ENCODE measurements at regions not wholly inside any gene's neighbourhood (a gene's known extent, or its start where the extent isn't known, plus 50 kb on each side); places are given as distances from the start of the nearest gene placed in this dataset.
"Not testable (repeated sequence)": the region's sequence is repeated elsewhere in the genome, so short reads cannot be mapped to it uniquely, and the experiment has no call there.

DNA sequence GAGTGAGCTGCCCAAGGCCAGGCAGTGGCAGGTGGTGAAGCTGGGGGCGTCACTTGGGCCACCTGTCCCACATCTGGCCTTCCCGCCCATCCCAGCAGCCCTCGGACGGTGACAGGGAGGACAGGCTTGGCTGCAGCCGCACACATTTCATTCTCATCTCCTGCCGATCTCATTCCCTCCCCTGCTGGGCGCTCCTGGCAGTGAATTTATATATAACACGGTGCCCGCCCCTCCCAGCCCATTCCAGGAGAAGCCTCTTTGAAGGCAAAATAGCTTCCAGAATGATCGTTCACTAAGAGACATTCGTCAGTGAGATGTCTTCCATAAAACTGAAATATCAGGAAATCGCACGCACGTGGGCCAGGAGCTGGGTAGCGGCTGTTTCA is 861.3 kb downstream of the TBC1D22A start:
- no peak for DNase-seq

DNA sequence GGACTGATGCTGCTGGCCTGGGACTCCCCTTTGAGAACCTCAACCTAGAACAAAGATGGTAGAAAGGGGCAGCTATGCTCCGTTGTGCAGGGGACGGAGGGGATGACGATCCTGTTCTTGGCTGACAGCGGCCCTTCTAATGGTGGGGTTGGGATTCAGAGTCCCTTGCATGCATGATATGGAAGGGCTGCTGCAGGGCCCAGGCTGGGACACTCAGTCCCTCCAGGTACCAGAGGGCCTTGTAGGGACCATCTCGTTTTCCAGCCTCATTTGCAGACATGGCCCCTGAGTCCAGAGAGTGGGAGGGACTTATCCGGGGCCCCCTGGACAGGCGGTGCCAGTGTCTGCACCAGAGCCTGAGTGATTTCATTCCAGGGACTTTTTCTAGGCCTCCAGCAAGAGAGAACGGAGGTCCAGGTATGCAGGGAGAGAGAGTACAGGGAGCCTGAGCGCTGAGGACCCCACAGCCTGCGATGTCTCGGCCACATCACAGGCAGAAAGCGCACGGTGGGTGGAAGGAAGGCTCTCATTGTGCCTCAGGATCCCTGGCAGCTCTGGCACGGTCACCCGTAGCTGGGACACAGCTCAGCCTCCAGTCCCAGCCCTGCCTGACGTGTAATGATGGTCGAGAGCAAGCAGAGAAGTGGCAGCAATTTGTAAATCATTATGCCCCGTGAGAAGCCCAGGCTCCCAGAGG is 860.8 kb downstream of the TBC1D22A start:
- DNase-seq: no peak

DNA sequence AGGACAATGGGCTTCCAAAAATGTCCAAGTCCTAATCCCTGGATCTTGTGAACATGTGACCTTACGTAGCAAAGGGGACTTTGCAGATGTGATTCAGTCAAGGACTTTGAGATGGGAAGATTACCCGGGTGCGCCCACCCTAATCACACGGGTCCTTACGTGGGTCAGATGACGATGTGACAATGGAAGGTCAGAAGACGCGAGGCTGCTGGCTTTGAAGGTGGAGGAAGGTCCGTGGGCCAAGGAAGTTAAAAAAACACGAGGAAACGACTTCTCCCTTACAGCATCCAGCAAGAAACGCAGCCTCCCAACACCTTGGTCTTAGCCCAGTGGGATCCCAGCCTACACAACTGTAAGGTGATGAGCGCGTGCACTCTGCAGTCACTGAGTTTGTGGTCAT is 860.1 kb downstream of the TBC1D22A start:
- no peak for DNase-seq

- no peak for DNase-seq
Measured at GRCh38 chr22:47621253-47621652, 858.8 kb downstream of the TBC1D22A start.

DNA sequence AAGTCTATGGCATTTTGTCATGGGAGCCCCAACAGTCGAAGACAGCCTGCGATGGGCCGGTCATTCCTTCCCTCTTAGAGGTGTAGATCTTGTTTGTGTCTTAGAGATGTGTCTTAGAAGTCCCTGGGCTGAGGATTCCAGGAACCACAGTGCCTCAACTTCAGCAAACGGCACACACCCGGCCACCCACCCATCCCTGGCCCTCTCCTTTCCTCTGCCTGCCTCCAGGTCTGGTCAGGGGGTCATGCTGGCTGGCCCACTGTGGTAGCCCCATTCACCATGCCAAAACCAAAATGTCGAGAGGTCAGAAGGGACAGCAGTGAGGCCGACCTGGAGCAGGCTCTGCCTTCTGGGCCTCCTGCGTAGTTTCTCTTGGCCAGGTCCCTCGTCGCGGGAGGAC is 857.9 kb downstream of the TBC1D22A start:
- no peak for DNase-seq

- DNase-seq: no peak
Measured at GRCh38 chr22:47619631-47620030, 857.2 kb downstream of the TBC1D22A start.

DNA sequence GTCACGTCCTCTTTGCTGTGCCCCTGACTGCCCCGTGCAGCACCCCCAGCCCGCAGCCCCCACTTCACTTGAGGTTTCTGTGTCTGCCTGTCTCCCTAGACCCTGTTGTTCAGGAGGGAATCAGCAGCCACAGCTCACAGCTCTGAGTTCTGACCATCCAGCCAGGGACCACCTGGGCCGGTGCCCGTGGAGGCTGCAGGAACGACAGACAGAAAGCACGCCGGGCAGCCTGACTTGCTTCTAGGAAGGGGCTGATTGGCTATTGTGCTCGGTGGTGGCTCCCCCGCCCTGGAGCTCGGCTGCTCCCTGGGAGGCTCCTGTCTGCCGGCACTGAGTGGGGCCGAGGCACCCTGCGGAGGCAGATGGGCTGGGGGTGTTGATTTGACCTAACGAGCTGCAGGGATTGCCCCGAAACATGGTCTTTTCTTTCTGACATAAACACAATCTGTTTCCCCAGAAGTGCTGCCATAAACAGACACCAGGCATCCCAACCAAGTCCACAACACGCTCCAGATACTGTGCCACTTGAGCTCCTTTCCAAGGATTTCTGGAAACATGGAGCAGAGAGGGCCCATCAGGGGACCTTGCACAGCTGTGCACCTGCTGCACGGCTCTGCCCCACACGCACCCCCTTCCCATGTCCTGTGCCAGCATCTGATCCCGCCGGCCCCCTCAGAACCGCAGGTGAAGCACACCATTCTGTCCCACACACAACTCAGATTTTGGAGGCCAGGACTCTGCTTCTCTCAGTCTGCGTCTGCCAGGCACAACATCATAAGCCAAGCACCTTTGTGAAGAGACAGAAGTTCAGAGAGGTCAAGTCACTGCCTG is 855.9 kb downstream of the TBC1D22A start:
- DNase-seq: no peak

- no peak for DNase-seq
Measured at GRCh38 chr22:47617186-47617585, 854.7 kb downstream of the TBC1D22A start.

DNA sequence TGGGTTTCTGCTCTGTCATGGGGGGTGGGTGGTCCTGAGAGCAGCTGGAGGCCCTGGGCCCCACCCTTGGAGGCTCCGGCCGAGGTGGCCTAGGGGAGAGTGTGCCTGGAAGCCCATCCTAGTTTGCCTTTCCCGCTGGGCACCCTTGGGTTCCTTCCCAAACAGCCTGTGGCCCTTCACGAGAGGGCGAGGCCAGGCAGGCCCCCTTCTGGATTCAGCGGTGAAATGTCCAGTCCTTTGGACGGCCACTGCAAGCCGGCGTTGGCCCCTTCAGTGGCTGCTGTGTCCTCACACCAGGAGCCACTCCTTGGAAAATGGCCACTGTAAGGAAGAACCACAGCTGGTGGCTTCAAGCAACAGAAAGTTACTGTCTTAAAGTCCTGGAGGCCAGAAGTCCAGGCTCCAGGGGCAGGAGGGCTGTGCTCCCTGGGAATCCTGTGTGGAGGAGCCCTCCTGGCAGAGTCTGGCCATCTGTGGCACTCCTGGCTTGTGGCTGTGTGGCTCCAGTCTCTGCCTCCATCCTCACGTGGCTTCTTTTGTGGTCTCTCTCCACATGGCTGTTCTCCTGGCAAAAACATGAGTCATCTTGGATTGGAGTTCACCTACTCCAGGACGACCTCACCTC is 854.1 kb downstream of the TBC1D22A start:
- DNase-seq: no peak

GRCh38 chr22:47615051-47615450 is 852.6 kb downstream of the TBC1D22A start:
- no peak for DNase-seq

DNA sequence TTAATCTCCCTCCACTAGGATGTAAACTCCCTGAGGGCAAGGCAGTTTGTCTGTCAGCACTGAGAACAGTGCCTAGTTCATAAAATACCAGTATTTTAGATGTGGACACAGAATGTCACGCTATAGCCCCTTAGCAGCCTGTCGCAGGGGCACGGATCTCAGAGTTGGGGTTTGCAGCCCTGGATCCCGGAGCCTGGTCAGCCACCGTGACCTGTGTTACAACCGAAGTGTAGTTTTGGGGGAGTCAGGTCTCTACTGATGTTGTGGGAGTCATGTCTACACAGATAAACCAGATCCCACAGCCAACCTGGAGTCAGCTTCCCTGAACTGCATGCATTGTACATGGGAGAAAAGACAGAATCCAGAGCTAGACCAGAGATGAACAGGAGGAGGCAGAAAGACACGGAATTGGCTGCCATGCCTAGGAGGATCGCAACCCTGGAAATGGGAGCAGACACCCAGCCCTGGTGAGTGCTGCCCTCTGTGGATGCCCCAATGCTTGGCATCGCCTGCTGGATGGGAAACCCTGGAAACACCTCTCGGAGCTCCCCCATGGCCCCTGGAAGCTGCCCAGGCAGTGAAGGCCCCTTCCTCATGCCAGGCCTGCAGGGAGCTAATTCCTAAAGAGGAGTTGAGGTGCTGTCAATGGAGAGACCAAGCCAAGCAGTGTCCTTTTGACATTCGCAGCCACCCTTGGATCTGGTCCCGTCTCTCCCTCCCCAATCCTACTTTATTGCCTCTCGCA is 851.3 kb downstream of the TBC1D22A start:
- DNase-seq: no peak

DNA sequence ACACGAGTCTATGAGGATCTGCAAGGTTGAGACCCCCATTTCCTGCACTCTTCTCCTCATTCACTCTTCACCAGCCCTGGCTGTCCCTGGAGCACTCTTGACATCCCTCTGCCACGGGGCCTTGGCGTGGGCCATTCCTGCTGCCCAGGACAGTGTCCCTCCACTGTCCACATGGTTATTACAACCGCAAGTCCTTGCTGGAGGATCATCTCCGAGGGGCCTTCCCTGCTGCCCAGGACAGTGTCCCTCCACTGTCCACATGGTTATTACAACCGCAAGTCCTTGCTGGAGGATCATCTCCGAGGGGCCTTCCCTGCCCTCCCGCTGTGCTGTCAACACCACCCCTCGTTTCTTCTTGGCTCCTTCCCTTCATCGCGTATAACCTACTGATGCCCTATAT is 850.7 kb downstream of the TBC1D22A start:
- not testable (repeated sequence) for DNase-seq

DNA sequence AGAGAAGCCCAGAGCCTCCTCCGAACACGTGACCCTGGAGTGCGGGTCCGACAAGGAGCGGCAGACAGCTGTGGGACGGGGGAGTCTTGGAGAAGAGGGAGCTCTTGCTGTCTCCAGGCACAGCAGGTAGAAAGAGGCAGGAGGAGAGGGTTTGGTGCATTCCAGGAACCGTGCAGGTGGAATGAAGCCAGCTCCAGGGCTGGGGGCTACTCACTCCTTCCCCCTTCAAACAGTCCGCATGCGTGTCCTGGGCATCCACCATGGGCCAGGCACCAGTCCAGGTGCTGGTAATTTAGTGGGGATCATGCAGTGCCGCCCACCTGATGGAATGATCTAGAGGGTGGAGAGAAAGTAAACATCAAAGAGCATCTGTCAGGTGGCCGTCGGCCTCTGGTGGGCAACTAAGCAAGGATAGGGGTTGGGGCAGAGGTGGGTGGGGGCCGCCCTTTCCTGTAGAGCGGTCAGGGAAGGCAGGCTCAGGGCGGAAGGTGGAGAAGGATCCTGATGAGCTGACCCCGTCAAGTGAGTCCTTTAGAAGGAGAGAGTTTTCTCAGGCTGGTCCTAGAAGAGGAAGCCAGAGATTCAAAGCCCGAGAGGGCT is 850.0 kb downstream of the TBC1D22A start:
- no peak for DNase-seq

DNA sequence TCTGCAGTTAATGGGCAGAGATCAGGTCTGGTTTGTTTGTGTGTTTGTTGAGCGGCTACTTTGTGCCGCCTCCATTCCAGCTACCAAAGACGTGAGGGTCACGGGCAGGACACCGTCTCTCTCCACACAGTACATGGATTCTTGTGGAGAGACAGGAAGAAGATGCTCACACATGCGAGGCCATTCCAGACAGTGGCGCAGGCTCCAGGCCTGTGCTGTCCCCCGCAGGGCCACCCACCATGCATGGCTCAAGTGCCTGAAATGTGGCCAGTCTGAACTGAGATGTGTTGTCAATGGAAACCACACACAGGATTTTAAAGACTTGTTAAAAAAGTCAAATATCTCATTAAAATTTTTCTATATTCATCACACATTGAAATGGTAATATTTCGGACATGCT is 848.3 kb downstream of the TBC1D22A start:
- DNase-seq: no peak

DNA sequence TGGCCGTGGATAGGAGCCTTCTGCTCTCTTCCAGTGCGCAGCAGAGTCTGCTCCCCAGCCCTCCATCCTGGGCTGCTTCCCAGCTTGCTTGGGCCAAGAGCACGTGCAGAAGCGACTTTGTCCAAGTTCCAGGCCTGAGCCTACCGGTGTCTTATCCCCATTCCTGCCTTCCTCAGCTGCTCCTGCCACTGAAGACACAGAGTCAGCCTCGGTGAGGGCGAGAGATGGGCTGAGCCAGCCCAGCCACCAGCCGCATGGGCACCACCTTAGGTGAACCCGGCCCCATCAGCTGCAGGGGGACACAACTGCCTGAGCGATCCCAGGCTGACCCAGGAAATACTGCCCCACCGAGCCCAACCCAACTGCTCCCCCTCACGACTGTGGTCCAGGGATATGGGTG is 847.8 kb downstream of the TBC1D22A start:
- no peak for DNase-seq

GRCh38 chr22:47609653-47610052 is 847.2 kb downstream of the TBC1D22A start:
- no peak for DNase-seq

- no peak for DNase-seq
Measured at GRCh38 chr22:47608421-47608820, 846.0 kb downstream of the TBC1D22A start.

- no peak for DNase-seq
Measured at GRCh38 chr22:47607486-47607885, 845.0 kb downstream of the TBC1D22A start.

DNA sequence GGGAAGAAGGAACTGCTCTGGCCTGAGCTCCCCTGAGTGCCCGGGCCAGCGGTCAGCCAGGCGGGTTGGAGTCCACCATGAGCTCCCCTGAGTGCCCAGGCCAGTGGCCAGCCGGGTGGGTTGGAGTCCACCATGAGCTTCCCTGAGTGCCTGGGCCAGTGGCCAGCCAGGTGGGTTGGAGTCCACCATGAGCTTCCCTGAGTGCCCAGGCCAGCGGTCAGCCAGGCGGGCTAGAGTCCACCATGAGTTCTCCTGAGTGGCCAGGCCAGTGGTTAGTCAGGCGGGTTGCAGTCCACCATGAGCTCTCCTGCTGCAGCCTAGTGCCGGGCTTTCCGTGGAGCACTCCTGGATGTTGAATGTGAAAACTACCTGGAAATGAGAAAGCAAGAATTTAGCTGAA is 844.0 kb downstream of the TBC1D22A start:
- no peak for DNase-seq

- no peak for DNase-seq
Measured at GRCh38 chr22:47605886-47606285, 843.4 kb downstream of the TBC1D22A start.

DNA sequence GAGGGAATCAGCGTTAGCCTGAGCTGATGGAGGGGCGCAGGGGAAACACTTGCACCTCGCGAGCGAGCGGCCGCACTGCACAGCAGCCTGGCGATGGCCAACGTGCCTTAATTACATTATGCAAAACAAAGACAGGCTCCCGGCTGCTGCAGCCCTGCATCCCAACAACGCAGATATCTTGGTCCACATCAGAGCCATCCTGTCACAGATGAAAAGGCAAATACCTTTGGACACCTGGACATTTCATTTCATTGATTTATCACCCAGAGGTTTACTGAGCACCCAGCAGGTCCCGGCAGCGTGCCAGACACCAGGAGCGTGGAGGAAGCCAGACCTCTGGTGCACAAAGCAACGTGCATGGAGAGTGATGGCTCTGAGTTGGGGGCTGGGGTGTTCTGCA is 843.0 kb downstream of the TBC1D22A start:
- no peak for DNase-seq

DNA sequence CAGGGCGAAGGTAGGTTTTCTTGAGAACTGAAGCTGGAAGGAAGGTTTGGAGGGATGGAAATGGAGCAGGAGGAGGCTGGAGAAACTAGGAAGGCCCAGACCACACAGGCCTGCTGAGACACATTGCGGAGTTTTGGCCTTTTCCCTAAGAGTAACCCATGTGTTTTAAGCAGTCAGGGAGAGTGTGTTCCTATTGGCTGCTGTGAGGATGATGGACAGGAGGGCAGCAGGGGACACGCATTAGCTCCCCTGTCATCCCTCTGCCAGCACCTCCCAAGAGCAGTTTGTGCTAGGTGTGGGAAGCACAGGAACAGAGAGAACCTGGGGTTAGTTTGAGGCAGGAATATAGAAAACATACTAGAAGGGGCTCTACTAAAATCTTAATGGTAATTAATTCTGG is 842.1 kb downstream of the TBC1D22A start:
- no peak for DNase-seq

DNA sequence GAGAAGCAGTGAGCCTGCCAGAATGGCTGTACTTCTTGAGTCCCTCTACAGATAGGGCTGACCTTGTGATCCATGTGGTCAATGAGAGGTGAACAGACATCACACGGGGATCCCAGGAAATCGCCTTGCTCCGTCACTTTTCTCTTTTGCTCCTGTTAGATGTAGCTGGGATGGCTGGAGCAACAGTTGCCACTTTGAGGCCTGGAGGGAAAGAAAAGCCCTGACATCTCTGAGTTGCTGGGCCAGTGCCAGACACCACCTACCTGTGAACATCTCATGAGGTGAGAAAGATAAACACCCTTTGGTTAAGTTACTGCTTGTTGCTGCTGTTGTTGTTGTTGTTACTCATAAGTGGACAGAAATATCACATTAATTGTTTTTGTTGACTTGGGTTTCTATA is 840.3 kb downstream of the TBC1D22A start:
- DNase-seq: no peak

Measured in NCI-H187 (cell line).